Erythroblast (primary cell): ENCODE measurements at regions not wholly inside any gene's neighbourhood (a gene's known extent, or its start where the extent isn't known, plus 50 kb on each side); places are given as distances from the start of the nearest gene placed in this dataset.

Experiments
- GATA1 ChIP-seq: IDR thresholded peaks from 2 replicates; pipeline ENCODE4 v1.6.1; 2011; ENCODE audit warnings: low read depth, mild to moderate bottlenecking, control low read depth, low read length, moderate library complexity
- POLR2A ChIP-seq: IDR thresholded peaks from 2 replicates; pipeline ENCODE4 v1.6.1; 2011; ENCODE audit warnings: mild to moderate bottlenecking, low read length

DNA sequence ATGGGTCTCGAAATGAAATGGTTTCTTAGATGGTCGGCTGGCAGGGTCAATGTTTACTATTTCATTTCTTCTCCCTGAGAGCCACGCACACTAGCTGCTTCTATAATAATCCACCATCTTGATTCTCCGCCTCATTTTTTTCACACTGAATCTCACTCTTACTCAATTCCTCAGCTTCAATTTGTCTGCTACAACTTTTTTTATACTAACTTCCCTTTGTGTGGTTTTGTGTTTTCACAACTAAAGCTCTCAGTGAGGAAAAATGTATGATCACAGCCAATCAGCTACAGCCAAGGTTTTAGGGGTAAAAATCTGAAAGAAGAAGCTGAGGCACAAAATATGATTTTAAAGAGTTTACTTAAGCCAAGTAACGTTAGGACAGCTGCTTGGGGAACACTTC is 1309.4 kb downstream of the EPHA7 start:
- no peak for TF ChIP-seq POLR2A
- no peak for TF ChIP-seq GATA1
